Liver (tissue), 3 donors: ENCODE measurements at regions not wholly inside any gene's neighbourhood (a gene's known extent, or its start where the extent isn't known, plus 50 kb on each side); places are given as distances from the start of the nearest gene placed in this dataset.

Source experiments
- EGR1 ChIP-seq, 2 donors: IDR thresholded peaks; 2 replicates each; pipeline ENCODE4 v1.6.1; 2016 to 2018; ENCODE audit warnings: antibody characterized with exemption in 2 of 2, low read depth in 2 of 2
- FOXA1 ChIP-seq: IDR thresholded peaks from 2 replicates; pipeline ENCODE4 v1.6.1; 2016; ENCODE audit warnings: antibody characterized with exemption
- GABPA ChIP-seq, 2 donors: IDR thresholded peaks in 1 of 2; conservative IDR thresholded peaks in 1 of 2; 2 replicates each; pipeline ENCODE4 v1.6.1; 2016; ENCODE audit warnings: antibody characterized with exemption in 2 of 2, mild to moderate bottlenecking in 1 of 2, moderate library complexity in 1 of 2
- JUND ChIP-seq, 2 donors: IDR thresholded peaks; 2 replicates each; pipeline ENCODE4 v1.6.1; 2016; ENCODE audit warnings: antibody characterized with exemption in 2 of 2
- RAD21 ChIP-seq, 2 donors: IDR thresholded peaks; 2 replicates each; pipeline ENCODE4 v1.6.1; 2016; ENCODE audit warnings: antibody characterized with exemption in 2 of 2, mild to moderate bottlenecking in 2 of 2
- SP1 ChIP-seq: IDR thresholded peaks from 2 replicates; pipeline ENCODE4 v1.6.1; 2018; ENCODE audit warnings: antibody characterized with exemption, mild to moderate bottlenecking
- TAF1 ChIP-seq: conservative IDR thresholded peaks from 2 replicates; pipeline ENCODE4 v1.6.1; 2016; ENCODE audit warnings: antibody characterized with exemption, mild to moderate bottlenecking
- YY1 ChIP-seq: IDR thresholded peaks from 2 replicates; pipeline ENCODE4 v1.6.1; 2016; ENCODE audit warnings: antibody characterized with exemption, mild to moderate bottlenecking
- TF ChIP-seq, protein P1 (sequence below): fragments of 150-350 bp; IDR thresholded peaks from 2 replicates; pipeline ENCODE4 v1.5.1; 2017; ENCODE audit warnings: improper control_type of control experiment, low read depth, low read length; ENCODE audit not compliant: missing input control
- TF ChIP-seq, protein P2 (sequence below): IDR thresholded peaks from 2 replicates; pipeline ENCODE4 v1.6.1; 2016; ENCODE audit warnings: antibody characterized with exemption, mild to moderate bottlenecking
- donor health status: healthy.
- donor health status: healthy.

GRCh38 chr13:53167561-53167960 is 138.9 kb downstream of the OLFM4 start:
- TF ChIP-seq, protein P1, sequence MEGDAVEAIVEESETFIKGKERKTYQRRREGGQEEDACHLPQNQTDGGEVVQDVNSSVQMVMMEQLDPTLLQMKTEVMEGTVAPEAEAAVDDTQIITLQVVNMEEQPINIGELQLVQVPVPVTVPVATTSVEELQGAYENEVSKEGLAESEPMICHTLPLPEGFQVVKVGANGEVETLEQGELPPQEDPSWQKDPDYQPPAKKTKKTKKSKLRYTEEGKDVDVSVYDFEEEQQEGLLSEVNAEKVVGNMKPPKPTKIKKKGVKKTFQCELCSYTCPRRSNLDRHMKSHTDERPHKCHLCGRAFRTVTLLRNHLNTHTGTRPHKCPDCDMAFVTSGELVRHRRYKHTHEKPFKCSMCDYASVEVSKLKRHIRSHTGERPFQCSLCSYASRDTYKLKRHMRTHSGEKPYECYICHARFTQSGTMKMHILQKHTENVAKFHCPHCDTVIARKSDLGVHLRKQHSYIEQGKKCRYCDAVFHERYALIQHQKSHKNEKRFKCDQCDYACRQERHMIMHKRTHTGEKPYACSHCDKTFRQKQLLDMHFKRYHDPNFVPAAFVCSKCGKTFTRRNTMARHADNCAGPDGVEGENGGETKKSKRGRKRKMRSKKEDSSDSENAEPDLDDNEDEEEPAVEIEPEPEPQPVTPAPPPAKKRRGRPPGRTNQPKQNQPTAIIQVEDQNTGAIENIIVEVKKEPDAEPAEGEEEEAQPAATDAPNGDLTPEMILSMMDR: no peak
- TF ChIP-seq RAD21 (IDR thresholded peaks at IDR 0.05) (no peak), SP1 (no peak), TAF1 (no peak), EGR1 (IDR thresholded peaks at IDR 0.05; ENCODE audit: low read depth in 2 of 2) (no peak), FOXA1 (no peak), YY1 (no peak), GABPA (IDR thresholded peaks at IDR 0.05 in 1 of 2, conservative IDR thresholded peaks at IDR 0.05 in 1 of 2) (no peak), JUND (IDR thresholded peaks at IDR 0.05) (no peak)
- TF ChIP-seq, protein P2, sequence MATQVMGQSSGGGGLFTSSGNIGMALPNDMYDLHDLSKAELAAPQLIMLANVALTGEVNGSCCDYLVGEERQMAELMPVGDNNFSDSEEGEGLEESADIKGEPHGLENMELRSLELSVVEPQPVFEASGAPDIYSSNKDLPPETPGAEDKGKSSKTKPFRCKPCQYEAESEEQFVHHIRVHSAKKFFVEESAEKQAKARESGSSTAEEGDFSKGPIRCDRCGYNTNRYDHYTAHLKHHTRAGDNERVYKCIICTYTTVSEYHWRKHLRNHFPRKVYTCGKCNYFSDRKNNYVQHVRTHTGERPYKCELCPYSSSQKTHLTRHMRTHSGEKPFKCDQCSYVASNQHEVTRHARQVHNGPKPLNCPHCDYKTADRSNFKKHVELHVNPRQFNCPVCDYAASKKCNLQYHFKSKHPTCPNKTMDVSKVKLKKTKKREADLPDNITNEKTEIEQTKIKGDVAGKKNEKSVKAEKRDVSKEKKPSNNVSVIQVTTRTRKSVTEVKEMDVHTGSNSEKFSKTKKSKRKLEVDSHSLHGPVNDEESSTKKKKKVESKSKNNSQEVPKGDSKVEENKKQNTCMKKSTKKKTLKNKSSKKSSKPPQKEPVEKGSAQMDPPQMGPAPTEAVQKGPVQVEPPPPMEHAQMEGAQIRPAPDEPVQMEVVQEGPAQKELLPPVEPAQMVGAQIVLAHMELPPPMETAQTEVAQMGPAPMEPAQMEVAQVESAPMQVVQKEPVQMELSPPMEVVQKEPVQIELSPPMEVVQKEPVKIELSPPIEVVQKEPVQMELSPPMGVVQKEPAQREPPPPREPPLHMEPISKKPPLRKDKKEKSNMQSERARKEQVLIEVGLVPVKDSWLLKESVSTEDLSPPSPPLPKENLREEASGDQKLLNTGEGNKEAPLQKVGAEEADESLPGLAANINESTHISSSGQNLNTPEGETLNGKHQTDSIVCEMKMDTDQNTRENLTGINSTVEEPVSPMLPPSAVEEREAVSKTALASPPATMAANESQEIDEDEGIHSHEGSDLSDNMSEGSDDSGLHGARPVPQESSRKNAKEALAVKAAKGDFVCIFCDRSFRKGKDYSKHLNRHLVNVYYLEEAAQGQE: no peak
